GM21447 (cell line): ENCODE measurements at regions not wholly inside any gene's neighbourhood (a gene's known extent, or its start where the extent isn't known, plus 50 kb on each side); places are given as distances from the start of the nearest gene placed in this dataset.
"Not testable (repeated sequence)": the region's sequence is repeated elsewhere in the genome, so short reads cannot be mapped to it uniquely, and the experiment has no call there.

ENCODE experiments used
- ATAC-seq: cut with Tn5 transposase; IDR thresholded peaks from one replicate; pipeline ENCODE4 v1.9.1; 2021; ENCODE audit not compliant: unreplicated experiment

- ATAC-seq, result no peak
Observed at GRCh38 chr3:56927855-56928254, 126.1 kb upstream of the ARHGEF3 start.

- ATAC-seq, result no peak
Observed at GRCh38 chr3:56926947-56927282, 125.2 kb upstream of the ARHGEF3 start.

GRCh38 chr3:56926243-56926946 is 124.6 kb upstream of the ARHGEF3 start:
- ATAC-seq, result no peak

- ATAC-seq, result not testable (repeated sequence)
Observed at GRCh38 chr3:56924700-56925099, 123.0 kb upstream of the ARHGEF3 start.

GRCh38 chr3:56923526-56924224 is 121.9 kb upstream of the ARHGEF3 start:
- no peak for ATAC-seq

GRCh38 chr3:56921573-56922453 is 120.1 kb upstream of the ARHGEF3 start:
- ATAC-seq, result no peak

GRCh38 chr3:56919797-56920195 is 118.0 kb upstream of the ARHGEF3 start:
- ATAC-seq, result no peak

- ATAC-seq, result no peak
Observed at GRCh38 chr3:56919137-56919796, 117.5 kb upstream of the ARHGEF3 start.

- ATAC-seq, result peak; percentile 47
Observed at GRCh38 chr3:56918111-56918568, 116.4 kb upstream of the ARHGEF3 start.

- ATAC-seq, result peak; percentile 76
Observed at GRCh38 chr3:56917361-56918110, 115.8 kb upstream of the ARHGEF3 start.

GRCh38 chr3:56916716-56917360 is 115.1 kb upstream of the ARHGEF3 start:
- ATAC-seq, result no peak

GRCh38 chr3:56915966-56916586 is 114.3 kb upstream of the ARHGEF3 start:
- peak; percentile 43 for ATAC-seq

- ATAC-seq, result no peak
Observed at GRCh38 chr3:56914646-56915045, 112.9 kb upstream of the ARHGEF3 start.

- ATAC-seq, result no peak
Observed at GRCh38 chr3:56911363-56911762, 109.6 kb upstream of the ARHGEF3 start.

GRCh38 chr3:56909349-56909748 is 107.6 kb upstream of the ARHGEF3 start:
- no peak for ATAC-seq

- no peak for ATAC-seq
Observed at GRCh38 chr3:56908004-56908403, 106.3 kb upstream of the ARHGEF3 start.

- ATAC-seq, result no peak
Observed at GRCh38 chr3:56904552-56905215, 102.9 kb upstream of the ARHGEF3 start.

- ATAC-seq, result no peak
Observed at GRCh38 chr3:56903231-56903782, 101.6 kb upstream of the ARHGEF3 start.
